ENCODE measurements at regions not wholly inside any gene's neighbourhood (a gene's known extent, or its start where the extent isn't known, plus 50 kb on each side); places are given as distances from the start of the nearest gene placed in this dataset.

DNA sequence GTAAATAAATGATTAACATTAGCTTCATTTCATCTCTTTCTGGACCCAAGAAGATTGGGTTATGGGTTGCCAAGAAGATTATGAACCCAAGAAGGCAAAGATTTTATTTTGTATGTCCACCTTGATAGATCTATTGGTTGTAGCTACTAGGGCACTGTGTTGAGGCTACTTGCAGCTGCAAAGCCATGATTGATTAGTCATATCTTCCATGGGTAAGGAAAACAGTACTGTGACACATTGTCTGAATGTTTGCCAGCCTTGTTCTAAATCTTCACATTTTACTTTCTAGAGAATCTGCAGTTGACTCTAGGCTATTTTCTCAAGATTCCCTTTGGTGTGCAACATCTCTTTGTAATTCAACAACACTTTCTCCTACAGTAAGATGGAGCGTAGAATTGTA lies 229.2 kb upstream of the KCNH8 start:
- TF ChIP-seq, protein P1, sequence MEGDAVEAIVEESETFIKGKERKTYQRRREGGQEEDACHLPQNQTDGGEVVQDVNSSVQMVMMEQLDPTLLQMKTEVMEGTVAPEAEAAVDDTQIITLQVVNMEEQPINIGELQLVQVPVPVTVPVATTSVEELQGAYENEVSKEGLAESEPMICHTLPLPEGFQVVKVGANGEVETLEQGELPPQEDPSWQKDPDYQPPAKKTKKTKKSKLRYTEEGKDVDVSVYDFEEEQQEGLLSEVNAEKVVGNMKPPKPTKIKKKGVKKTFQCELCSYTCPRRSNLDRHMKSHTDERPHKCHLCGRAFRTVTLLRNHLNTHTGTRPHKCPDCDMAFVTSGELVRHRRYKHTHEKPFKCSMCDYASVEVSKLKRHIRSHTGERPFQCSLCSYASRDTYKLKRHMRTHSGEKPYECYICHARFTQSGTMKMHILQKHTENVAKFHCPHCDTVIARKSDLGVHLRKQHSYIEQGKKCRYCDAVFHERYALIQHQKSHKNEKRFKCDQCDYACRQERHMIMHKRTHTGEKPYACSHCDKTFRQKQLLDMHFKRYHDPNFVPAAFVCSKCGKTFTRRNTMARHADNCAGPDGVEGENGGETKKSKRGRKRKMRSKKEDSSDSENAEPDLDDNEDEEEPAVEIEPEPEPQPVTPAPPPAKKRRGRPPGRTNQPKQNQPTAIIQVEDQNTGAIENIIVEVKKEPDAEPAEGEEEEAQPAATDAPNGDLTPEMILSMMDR (IDR thresholded peaks at IDR 0.05): no peak
- no peak for TF ChIP-seq POLR2A (IDR thresholded peaks at IDR 0.05)
- no peak for TF ChIP-seq POLR2AphosphoS5 (IDR thresholded peaks at IDR 0.05)

Measured in suprapubic skin (tissue), 4 donors.